Activated CD4-positive, alpha-beta T cell treated with anti-CD3 and anti-CD28 coated beads, Interleukin-2, amount 50 U/mL, for 48 hours (primary cell): ENCODE measurements at regions not wholly inside any gene's neighbourhood (a gene's known extent, or its start where the extent isn't known, plus 50 kb on each side); places are given as distances from the start of the nearest gene placed in this dataset.
"Not testable (repeated sequence)": the region's sequence is repeated elsewhere in the genome, so short reads cannot be mapped to it uniquely, and the experiment has no call there.

ENCODE experiments used
- DNase-seq, 2 experiments: peaks; one replicate each; pipeline ENCODE4 v3.0.0-alpha.2; 2020

DNA sequence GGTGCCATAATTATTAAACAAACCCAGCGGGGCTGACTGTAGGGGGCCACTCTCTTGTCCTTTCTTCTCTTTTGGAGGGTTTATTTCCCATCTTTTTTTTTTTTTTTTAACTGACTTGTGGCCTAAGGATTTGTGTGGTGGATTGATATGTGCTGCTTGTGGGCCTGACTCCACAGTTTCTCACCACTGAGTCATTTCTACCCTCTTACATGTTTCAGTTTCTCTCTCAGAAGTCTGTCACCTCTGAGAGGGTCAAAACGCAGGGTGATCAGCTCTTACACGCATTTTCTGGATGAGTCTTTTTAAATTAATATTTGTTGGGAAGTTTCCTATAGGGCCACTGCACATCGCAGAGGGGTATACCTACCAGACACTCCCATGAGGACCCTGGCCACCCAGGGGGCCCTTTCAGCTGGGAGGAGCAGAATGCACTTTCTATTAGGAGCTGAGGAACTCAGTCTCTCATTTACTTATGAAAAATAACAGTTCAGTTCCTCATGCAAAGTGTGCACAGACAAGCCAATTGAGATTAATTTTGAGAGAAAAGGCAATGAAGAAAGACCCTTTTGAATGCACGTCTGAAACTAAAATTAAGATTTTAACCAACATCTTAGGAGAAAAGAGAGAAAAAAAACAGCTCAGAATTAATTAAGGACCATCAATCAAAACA, 407.9 kb downstream of the TECRL start:
- no peak for DNase-seq

DNA sequence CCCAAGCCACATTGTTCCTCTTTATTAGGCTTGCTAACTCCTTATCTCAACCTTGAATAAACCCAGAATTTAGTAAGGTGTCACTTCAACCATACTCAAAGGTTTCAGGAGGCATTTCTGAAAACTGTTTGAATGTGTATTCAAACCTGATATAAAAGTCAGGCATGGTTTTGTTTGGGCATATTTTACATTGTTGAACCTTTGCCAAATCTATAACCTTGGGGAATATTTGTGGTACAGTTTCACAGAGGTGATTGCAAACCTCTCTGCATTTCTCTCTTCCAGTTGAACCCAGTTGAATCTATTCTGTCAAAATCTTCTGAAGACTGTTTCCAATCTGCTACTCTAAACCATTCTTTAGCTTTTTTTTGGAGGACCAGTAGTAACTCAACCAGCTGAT, 409.0 kb downstream of the TECRL start:
- no peak for DNase-seq

GRCh38 chr4:63986253-63986652, 423.0 kb downstream of the TECRL start:
- no peak for DNase-seq

GRCh38 chr4:63983224-63983623, 426.0 kb downstream of the TECRL start:
- no peak for DNase-seq

DNA sequence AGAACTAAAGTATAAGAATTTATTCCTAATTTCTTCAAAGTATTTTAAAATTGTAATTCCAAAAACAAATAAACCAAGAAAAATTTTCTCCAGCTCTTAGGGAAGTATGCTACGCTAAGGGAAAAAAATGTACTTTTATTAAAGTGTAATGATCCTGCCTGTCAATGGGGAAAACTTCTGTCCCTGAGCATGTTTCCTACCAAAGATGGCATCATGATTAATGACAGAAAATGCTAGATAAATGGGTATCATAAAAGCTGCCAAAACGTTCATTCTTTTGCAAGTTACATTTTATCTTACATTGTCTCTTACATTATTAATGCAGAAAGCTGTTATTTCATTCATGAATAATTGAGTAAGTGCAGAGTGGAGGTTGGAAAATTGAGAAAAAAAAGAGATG, 443.4 kb downstream of the TECRL start:
- DNase-seq, result no peak

DNA sequence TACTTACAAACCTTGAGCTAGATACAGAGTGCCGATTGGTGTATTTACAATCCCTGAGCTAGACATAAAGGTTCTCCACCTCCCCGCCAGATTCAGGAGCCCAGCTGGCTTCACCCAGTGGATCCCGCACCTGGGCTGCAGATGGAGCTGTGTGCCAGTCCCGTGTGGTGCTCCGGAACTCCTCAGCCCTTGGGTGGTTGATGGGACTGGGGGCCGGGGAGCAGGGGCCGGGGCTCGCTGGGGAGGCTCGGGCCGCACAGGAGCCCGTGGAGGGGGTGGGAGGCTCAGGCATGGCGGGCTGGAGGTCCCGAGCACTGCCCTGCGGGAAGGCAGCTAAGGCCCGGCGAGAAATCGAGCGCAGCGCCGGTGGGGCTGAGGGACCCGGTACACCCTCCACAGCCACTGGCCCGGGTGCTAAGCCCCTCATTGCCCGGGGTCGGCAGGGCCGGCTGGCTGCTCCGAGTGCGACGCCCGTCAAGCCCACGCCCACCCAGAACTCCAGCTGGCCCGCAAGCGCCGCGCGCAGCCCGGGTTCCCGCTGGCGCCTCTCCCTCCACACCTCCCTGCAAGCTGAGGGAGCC, 466.5 kb downstream of the TECRL start:
- DNase-seq, result not testable (repeated sequence)

DNA sequence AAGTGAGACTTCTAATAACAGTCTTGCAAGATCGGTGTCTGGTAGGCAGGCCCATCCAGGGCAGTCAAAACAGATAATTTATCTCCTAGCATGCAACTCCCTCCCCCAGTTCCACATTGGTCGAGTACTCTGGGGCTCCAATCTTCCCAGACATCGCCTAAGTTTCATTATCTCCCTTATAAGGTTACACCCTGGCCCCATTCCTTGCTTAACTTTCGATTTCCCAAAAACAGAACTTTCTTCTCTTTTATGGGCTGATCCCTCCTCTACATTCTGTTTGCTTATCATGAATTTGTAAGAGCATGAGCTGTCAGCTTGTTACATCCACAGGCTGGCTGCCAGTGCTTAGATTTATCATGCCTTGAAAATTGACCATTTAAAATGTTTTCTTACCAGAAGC, 471.3 kb downstream of the TECRL start:
- DNase-seq, result no peak

GRCh38 chr4:63922146-63922545, 487.1 kb downstream of the TECRL start:
- no peak for DNase-seq

DNA sequence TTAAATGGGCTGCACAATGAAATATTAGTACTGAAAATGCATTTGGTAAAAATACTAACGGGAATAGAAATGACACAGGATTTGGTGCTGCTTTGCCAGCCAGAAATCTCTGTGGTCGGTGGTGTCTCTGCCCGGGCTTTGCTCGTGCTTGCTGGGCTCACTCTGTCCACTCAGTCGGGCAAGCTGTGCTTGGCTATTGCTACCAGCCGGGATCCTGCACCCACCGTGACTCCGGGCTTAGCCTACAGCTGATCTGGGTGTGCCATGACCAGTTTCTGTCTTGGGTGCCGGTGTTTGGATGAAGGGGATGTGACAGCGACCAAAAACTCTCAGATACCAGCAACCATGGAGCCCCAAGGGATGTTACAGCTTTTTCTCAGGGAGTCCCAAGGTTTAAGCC, 487.7 kb downstream of the TECRL start:
- no peak for DNase-seq

GRCh38 chr4:63919636-63920365, 489.4 kb downstream of the TECRL start:
- DNase-seq, result no peak

DNA sequence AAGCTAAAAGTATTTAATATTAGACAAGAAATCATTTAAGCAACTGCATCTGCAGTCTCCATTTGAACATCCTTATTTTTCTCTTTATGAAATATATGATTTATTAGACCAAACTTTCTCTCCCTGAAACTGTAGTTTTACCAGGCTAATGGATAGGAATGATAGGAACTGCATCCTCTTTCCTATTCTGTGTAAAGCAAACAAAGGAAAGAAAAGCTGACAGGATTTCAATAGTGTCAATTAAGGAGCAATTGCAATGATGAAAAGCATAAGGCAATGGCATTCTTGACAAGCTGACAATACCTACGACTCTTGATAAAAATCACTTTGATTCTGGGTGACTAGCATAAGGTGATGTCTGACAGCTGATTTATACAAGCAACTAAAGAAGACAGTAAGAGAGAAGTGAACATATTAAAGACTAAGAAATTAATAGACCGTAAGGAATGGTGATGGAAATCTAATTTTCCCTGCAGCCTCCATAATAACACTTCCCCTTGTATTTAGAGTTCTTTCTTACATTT, 502.5 kb downstream of the TECRL start:
- no peak for DNase-seq

DNA sequence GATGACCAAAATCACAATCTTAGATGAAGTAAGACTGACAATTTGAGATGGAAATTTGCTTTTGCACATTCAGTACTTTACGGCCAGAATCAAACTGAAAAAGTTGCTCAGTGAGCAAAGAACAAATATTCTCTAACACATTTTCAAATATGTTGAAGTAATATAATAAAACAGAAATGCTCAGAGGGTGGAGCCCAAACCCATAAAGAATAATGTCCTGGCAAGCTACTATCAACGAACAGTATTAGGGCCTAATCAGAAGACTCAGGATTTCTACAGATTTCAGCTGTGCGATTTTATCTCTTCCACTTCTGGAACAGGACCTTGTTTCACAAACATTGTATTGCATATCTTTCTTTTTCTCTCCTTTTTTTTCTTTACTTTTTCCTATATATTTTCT, 505.0 kb downstream of the TECRL start:
- DNase-seq, result no peak

GRCh38 chr4:63901304-63901703, 507.9 kb downstream of the TECRL start:
- no peak for DNase-seq

GRCh38 chr4:63898961-63899360, 510.3 kb downstream of the TECRL start:
- no peak for DNase-seq

- DNase-seq, result no peak
Observed at GRCh38 chr4:63894161-63894560, 515.1 kb downstream of the TECRL start.

- DNase-seq, result no peak
Observed at GRCh38 chr4:63869370-63869769, 539.9 kb downstream of the TECRL start.

GRCh38 chr4:63851496-63851895, 557.8 kb downstream of the TECRL start:
- DNase-seq, result no peak

DNA sequence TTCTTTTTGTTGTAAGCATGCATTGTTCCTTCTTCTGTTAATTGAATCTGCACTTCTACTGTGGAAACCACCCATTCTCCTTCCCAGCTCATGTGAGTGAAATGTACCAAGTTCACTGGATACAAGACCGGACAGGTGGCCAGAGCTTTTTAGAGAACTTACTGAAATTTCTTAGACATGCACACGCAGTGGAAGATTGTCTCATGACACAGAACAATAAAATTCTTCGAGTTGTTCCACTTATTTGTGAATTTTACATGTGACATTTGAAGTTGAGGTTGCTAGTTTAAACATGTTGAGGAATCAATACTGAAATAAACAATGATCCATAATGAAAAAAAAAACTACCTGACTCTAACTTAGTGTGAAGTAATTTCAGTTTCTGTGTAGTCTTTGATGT, 568.0 kb downstream of the TECRL start:
- DNase-seq, result no peak

DNA sequence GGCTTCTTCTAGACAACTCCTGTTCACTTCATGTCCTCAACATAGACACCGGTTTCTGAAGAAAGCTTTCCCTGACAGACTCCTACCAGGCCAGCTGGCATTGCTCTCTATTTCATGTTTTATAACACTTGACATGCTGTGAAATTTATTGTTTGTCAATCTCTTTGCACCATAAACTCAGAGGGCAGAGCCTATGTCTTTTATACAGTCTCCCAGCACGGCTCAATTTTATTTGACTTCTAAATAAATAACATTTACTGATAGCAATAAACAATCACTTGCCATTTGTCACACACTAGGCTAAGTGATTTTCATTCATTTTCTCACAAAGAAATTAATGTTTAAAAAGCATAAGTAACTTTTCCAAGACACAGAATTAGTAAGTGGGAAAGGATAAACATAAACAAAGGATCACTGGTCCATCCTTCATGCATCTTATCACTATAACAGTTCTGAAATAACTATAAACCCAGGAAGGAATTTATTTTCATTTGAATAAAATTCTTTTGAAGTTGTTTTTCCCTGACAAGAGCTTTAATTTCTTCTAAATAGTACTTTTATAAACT, 577.6 kb downstream of the TECRL start:
- DNase-seq, result no peak

GRCh38 chr4:63817196-63817865, 591.9 kb downstream of the TECRL start:
- no peak for DNase-seq

GRCh38 chr4:63814171-63814964, 594.9 kb downstream of the TECRL start:
- DNase-seq, result no peak

- no peak for DNase-seq
Observed at GRCh38 chr4:63799166-63799565, 610.1 kb downstream of the TECRL start.
